HG03139 (cell line): ENCODE measurements at regions not wholly inside any gene's neighbourhood (a gene's known extent, or its start where the extent isn't known, plus 50 kb on each side); places are given as distances from the start of the nearest gene placed in this dataset.
"Not testable (repeated sequence)": the region's sequence is repeated elsewhere in the genome, so short reads cannot be mapped to it uniquely, and the experiment has no call there.

ENCODE experiments used
- ATAC-seq: cut with Tn5 transposase; IDR thresholded peaks from one replicate; pipeline ENCODE4 v1.9.1; 2021; ENCODE audit not compliant: unreplicated experiment

- no peak for ATAC-seq
Measured at GRCh38 chr5:117741655-117742206, 1167.1 kb upstream of the SEMA6A start.

- ATAC-seq: no peak
Measured at GRCh38 chr5:117740268-117740667, 1165.6 kb upstream of the SEMA6A start.

GRCh38 chr5:117738571-117738970 is 1163.9 kb upstream of the SEMA6A start:
- ATAC-seq: no peak

- no peak for ATAC-seq
Measured at GRCh38 chr5:117736698-117737097, 1162.1 kb upstream of the SEMA6A start.

- ATAC-seq: no peak
Measured at GRCh38 chr5:117734056-117734455, 1159.4 kb upstream of the SEMA6A start.

- no peak for ATAC-seq
Measured at GRCh38 chr5:117733051-117733450, 1158.4 kb upstream of the SEMA6A start.

- ATAC-seq: no peak
Measured at GRCh38 chr5:117732264-117732663, 1157.6 kb upstream of the SEMA6A start.

- ATAC-seq: no peak
Measured at GRCh38 chr5:117731446-117731845, 1156.8 kb upstream of the SEMA6A start.

GRCh38 chr5:117720784-117721183 is 1146.2 kb upstream of the SEMA6A start:
- not testable (repeated sequence) for ATAC-seq

GRCh38 chr5:117719413-117719812 is 1144.8 kb upstream of the SEMA6A start:
- ATAC-seq: no peak

GRCh38 chr5:117713585-117714198 is 1139.1 kb upstream of the SEMA6A start:
- ATAC-seq: no peak

- no peak for ATAC-seq
Measured at GRCh38 chr5:117701062-117701461, 1126.4 kb upstream of the SEMA6A start.

- no peak for ATAC-seq
Measured at GRCh38 chr5:117692606-117693005, 1118.0 kb upstream of the SEMA6A start.

- ATAC-seq: no peak
Measured at GRCh38 chr5:117691081-117691870, 1116.7 kb upstream of the SEMA6A start.

- ATAC-seq: no peak
Measured at GRCh38 chr5:117690612-117691011, 1116.0 kb upstream of the SEMA6A start.

- no peak for ATAC-seq
Measured at GRCh38 chr5:117686926-117687325, 1112.3 kb upstream of the SEMA6A start.

- no peak for ATAC-seq
Measured at GRCh38 chr5:117682416-117682815, 1107.8 kb upstream of the SEMA6A start.

- no peak for ATAC-seq
Measured at GRCh38 chr5:117681431-117682254, 1107.0 kb upstream of the SEMA6A start.

GRCh38 chr5:117680426-117680825 is 1105.8 kb upstream of the SEMA6A start:
- ATAC-seq: no peak

- ATAC-seq: no peak
Measured at GRCh38 chr5:117679046-117679445, 1104.4 kb upstream of the SEMA6A start.

- ATAC-seq: no peak
Measured at GRCh38 chr5:117675646-117676045, 1101.0 kb upstream of the SEMA6A start.
